NT2/D1 (cell line): ENCODE measurements at regions not wholly inside any gene's neighbourhood (a gene's known extent, or its start where the extent isn't known, plus 50 kb on each side); places are given as distances from the start of the nearest gene placed in this dataset.

ENCODE experiments used
- DNase-seq: peaks from one replicate; pipeline ENCODE4 v3.0.0-alpha.2; 2011; ENCODE audit warnings: low read depth, low spot score
- H3K27me3 ChIP-seq: 2 replicates; pipeline ENCODE4 v1.6.0; 2011; ENCODE audit warnings: mild to moderate bottlenecking; ENCODE audit not compliant: insufficient read length, insufficient read depth
- H3K36me3 ChIP-seq: 2 replicates; pipeline ENCODE4 v1.6.1; 2011; ENCODE audit warnings: mild to moderate bottlenecking, low read length, mixed read lengths; ENCODE audit not compliant: insufficient read depth, insufficient read length
- H3K4me1 ChIP-seq: 2 replicates; pipeline ENCODE4 v1.5.1; 2011; ENCODE audit not compliant: insufficient read depth, insufficient read length
- H3K4me3 ChIP-seq: 2 replicates; pipeline ENCODE4 v1.5.1; 2011; ENCODE audit warnings: low read depth; ENCODE audit not compliant: insufficient read length
- H3K9ac ChIP-seq: 2 replicates; pipeline ENCODE4 v1.6.0; 2011; ENCODE audit warnings: low read depth; ENCODE audit not compliant: insufficient read length
- H3K9me3 ChIP-seq: 2 replicates; pipeline ENCODE4 v1.5.1; 2011; ENCODE audit warnings: mild to moderate bottlenecking, low read length; ENCODE audit not compliant: insufficient read depth
- SUZ12 ChIP-seq: IDR thresholded peaks from 2 replicates; pipeline ENCODE4 v1.6.1; 2011; ENCODE audit not compliant: insufficient read length, insufficient read depth; ENCODE audit errors: extremely low read depth
- YY1 ChIP-seq: IDR thresholded peaks from 2 replicates; pipeline ENCODE4 v1.6.1; 2011; ENCODE audit not compliant: insufficient read length, insufficient read depth
- ZNF274 ChIP-seq: IDR thresholded peaks from 2 replicates; pipeline ENCODE4 v1.6.1; 2011; ENCODE audit warnings: mild to moderate bottlenecking, low read depth, low read length

GRCh38 chr3:72137865-72138861 lies 353.2 kb upstream of the PROK2 start:
- Histone ChIP-seq H3K36me3 (no peaks in the 10 kb centered on the region), H3K27me3 (no peaks in the 10 kb centered on the region), H3K9me3 (no peaks in the 10 kb centered on the region), H3K4me1 (peaks cover 11% of the 10 kb centered on the region), H3K9ac (no peak overlapping the region), H3K4me3 (no peak overlapping the region)
- DNase-seq, result no peak
- TF ChIP-seq ZNF274, result no peak
- no peak for TF ChIP-seq YY1
- no peak for TF ChIP-seq SUZ12

- H3K4me1 ChIP-seq, result peaks cover 11% of the 10 kb centered on the region
- no peaks in the 10 kb centered on the region for H3K36me3 ChIP-seq
- no peaks in the 10 kb centered on the region for H3K27me3 ChIP-seq
- H3K4me3 ChIP-seq, result no peak overlapping the region
- TF ChIP-seq ZNF274, result no peak
- TF ChIP-seq YY1, result no peak
- no peak for TF ChIP-seq SUZ12
- no peaks in the 10 kb centered on the region for H3K9me3 ChIP-seq
- no peak for DNase-seq
- H3K9ac ChIP-seq, result no peak overlapping the region
These were observed 350.7 kb upstream of the PROK2 start for GRCh38 chr3:72135636-72136035.

- TF ChIP-seq YY1, result no peak
- no peak for TF ChIP-seq ZNF274
- no peak for TF ChIP-seq SUZ12
- Histone ChIP-seq H3K36me3 (no peaks in the 10 kb centered on the region), H3K4me1 (peaks cover 11% of the 10 kb centered on the region), H3K9me3 (no peaks in the 10 kb centered on the region), H3K27me3 (no peaks in the 10 kb centered on the region), H3K9ac (no peak overlapping the region), H3K4me3 (no peak overlapping the region)
- DNase-seq, result no peak
These were observed 350.1 kb upstream of the PROK2 start for GRCh38 chr3:72134989-72135451.

GRCh38 chr3:72133329-72134011 lies 348.5 kb upstream of the PROK2 start:
- H3K4me3 ChIP-seq, result no peak overlapping the region
- H3K4me1 ChIP-seq, result peaks cover 11% of the 10 kb centered on the region
- no peak overlapping the region for H3K9ac ChIP-seq
- no peaks in the 10 kb centered on the region for H3K36me3 ChIP-seq
- DNase-seq, result no peak
- no peaks in the 10 kb centered on the region for H3K27me3 ChIP-seq
- no peaks in the 10 kb centered on the region for H3K9me3 ChIP-seq
- TF ChIP-seq ZNF274, result no peak
- no peak for TF ChIP-seq SUZ12
- TF ChIP-seq YY1, result no peak

- Histone ChIP-seq H3K9ac (no peak overlapping the region), H3K27me3 (no peaks in the 10 kb centered on the region), H3K9me3 (no peaks in the 10 kb centered on the region), H3K4me1 (peaks cover 8% of the 10 kb centered on the region), H3K36me3 (no peaks in the 10 kb centered on the region), H3K4me3 (no peak overlapping the region)
- TF ChIP-seq YY1, result no peak
- no peak for TF ChIP-seq ZNF274
- TF ChIP-seq SUZ12, result no peak
- no peak for DNase-seq
These were observed 347.0 kb upstream of the PROK2 start for GRCh38 chr3:72131899-72132298.

GRCh38 chr3:72130565-72130964 lies 345.6 kb upstream of the PROK2 start:
- no peaks in the 10 kb centered on the region for H3K27me3 ChIP-seq

GRCh38 chr3:72129501-72130094 lies 344.6 kb upstream of the PROK2 start:
- no peaks in the 10 kb centered on the region for H3K27me3 ChIP-seq
- no peaks in the 10 kb centered on the region for H3K9me3 ChIP-seq
- no peak for TF ChIP-seq SUZ12
- TF ChIP-seq YY1, result no peak
- no peak for TF ChIP-seq ZNF274
- no peaks in the 10 kb centered on the region for H3K4me1 ChIP-seq
- H3K36me3 ChIP-seq, result no peaks in the 10 kb centered on the region
- no peak overlapping the region for H3K4me3 ChIP-seq
- DNase-seq, result no peak
- H3K9ac ChIP-seq, result no peak overlapping the region

More at GRCh38 chr3:72130565-72130964, 345.6 kb upstream of the PROK2 start:
- no peaks in the 10 kb centered on the region for H3K9me3 ChIP-seq
- no peak for DNase-seq
- no peaks in the 10 kb centered on the region for H3K36me3 ChIP-seq
- TF ChIP-seq SUZ12, result no peak
- no peak for TF ChIP-seq YY1
- TF ChIP-seq ZNF274, result no peak
- H3K4me1 ChIP-seq, result peaks cover 5% of the 10 kb centered on the region
- H3K4me3 ChIP-seq, result no peak overlapping the region
- H3K9ac ChIP-seq, result no peak overlapping the region
